GM23338 (cell line): ENCODE measurements at regions not wholly inside any gene's neighbourhood (a gene's known extent, or its start where the extent isn't known, plus 50 kb on each side); places are given as distances from the start of the nearest gene placed in this dataset.

ENCODE experiments used
- ATAC-seq: fragments of 200-7000 bp; cut with Tn5 transposase; 3 replicates; pipeline ENCODE4 v1.9.1; 2020
- DNase-seq: peaks from one replicate; pipeline ENCODE4 v3.0.0-alpha.2; 2015; ENCODE audit warnings: low spot score
- H2AFZ ChIP-seq: fragments of 200-600 bp; sonication (generic); 2 replicates; pipeline ENCODE4 v1.8.0; 2016; ENCODE audit warnings: antibody characterized with exemption, mild to moderate bottlenecking, moderate library complexity
- H3F3A ChIP-seq: fragments of 200-600 bp; sonication (generic); replicated peaks from 2 replicates; pipeline ENCODE4 v1.8.0; 2017; ENCODE audit warnings: antibody characterized with exemption, mixed run types, low read depth
- H3K27ac ChIP-seq: fragments of 200-600 bp; sonication (generic); 2 replicates; pipeline ENCODE4 v1.6.1; 2016; ENCODE audit warnings: low read depth
- H3K27me3 ChIP-seq: fragments of 200-600 bp; sonication (generic); 2 replicates; pipeline ENCODE4 v1.8.0; 2016; ENCODE audit warnings: mild to moderate bottlenecking, mixed run types, moderate library complexity; ENCODE audit not compliant: insufficient read depth
- H3K36me3 ChIP-seq: fragments of 200-600 bp; sonication (generic); 2 replicates; pipeline ENCODE4 v1.8.0; 2016; ENCODE audit warnings: mild to moderate bottlenecking; ENCODE audit not compliant: insufficient read depth
- H3K4me1 ChIP-seq: fragments of 200-600 bp; sonication (generic); 2 replicates; pipeline ENCODE4 v1.8.0; 2016; ENCODE audit warnings: mild to moderate bottlenecking, moderate library complexity; ENCODE audit not compliant: insufficient read depth
- H3K4me2 ChIP-seq: fragments of 200-600 bp; sonication (generic); 2 replicates; pipeline ENCODE4 v1.7.1; 2017; ENCODE audit warnings: mixed run types
- H3K4me3 ChIP-seq: fragments of 200-600 bp; sonication (generic); 2 replicates; pipeline ENCODE4 v1.6.1; 2016; ENCODE audit warnings: mixed run types
- H3K79me2 ChIP-seq: fragments of 200-600 bp; sonication (generic); replicated peaks from 2 replicates; pipeline ENCODE4 v1.8.0; 2017; ENCODE audit warnings: mild to moderate bottlenecking; ENCODE audit not compliant: insufficient read depth
- H3K9me2 ChIP-seq: fragments of 200-600 bp; sonication (generic); 2 replicates; pipeline ENCODE4 v1.8.0; 2017; ENCODE audit not compliant: insufficient read depth
- H4K20me1 ChIP-seq: fragments of 200-600 bp; sonication (generic); replicated peaks from 2 replicates; pipeline ENCODE4 v1.8.0; 2017; ENCODE audit warnings: mild to moderate bottlenecking; ENCODE audit not compliant: insufficient read depth
- H3K27ac Mint-ChIP-seq: 2 replicates; pipeline ENCODE4 v1.8.0; 2020; ENCODE audit warnings: inconsistent platforms, mild to moderate bottlenecking, moderate library complexity, mixed read lengths
- H3K27me3 Mint-ChIP-seq: 3 replicates; pipeline ENCODE4 v1.8.0; 2022; ENCODE audit warnings: low read depth, mild to moderate bottlenecking, moderate library complexity, mixed read lengths, inconsistent platforms; ENCODE audit not compliant: insufficient read depth, poor library complexity
- H3K36me3 Mint-ChIP-seq: 3 replicates; pipeline ENCODE4 v1.8.0; 2021; ENCODE audit warnings: low read depth, mild to moderate bottlenecking, inconsistent platforms, moderate library complexity, mixed read lengths
- H3K4me1 Mint-ChIP-seq: 3 replicates; pipeline ENCODE4 v1.8.0; 2020; ENCODE audit warnings: mild to moderate bottlenecking, inconsistent platforms, mixed read lengths
- H3K4me3 Mint-ChIP-seq: 3 replicates; pipeline ENCODE4 v1.8.0; 2021; ENCODE audit warnings: moderate library complexity, mild to moderate bottlenecking, inconsistent platforms, mixed read lengths
- H3K9me3 Mint-ChIP-seq: 3 replicates; pipeline ENCODE4 v1.8.0; 2020; ENCODE audit warnings: moderate library complexity, mild to moderate bottlenecking, inconsistent platforms, mixed read lengths
- CREB1 ChIP-seq: fragments of 250-450 bp; sonication (Bioruptor Pico); IDR thresholded peaks from 2 replicates; pipeline ENCODE4 v1.5.0; 2020; ENCODE audit warnings: low read depth, mild to moderate bottlenecking, moderate library complexity
- CTCF ChIP-seq, 2 experiments: fragments of 200-600 bp in 1 of 2; sonication (generic) in 1 of 2; conservative IDR thresholded peaks; 2 replicates each; pipeline versions ENCODE4 v1.5.1 to v1.6.1; 2016 to 2017; ENCODE audit warnings: antibody characterized with exemption in 2 of 2, low read depth in 2 of 2, mild to moderate bottlenecking in 2 of 2, moderate library complexity in 1 of 2
- EZH2 ChIP-seq: fragments of 200-600 bp; sonication (generic); IDR thresholded peaks from one replicate; pipeline ENCODE4 v1.8.0; 2017; ENCODE audit warnings: antibody characterized with exemption, mild to moderate bottlenecking, low read depth; ENCODE audit not compliant: unreplicated experiment
- JUNB ChIP-seq: IDR thresholded peaks from one replicate; pipeline ENCODE4 v1.6.1; 2016; ENCODE audit warnings: antibody characterized with exemption; ENCODE audit not compliant: unreplicated experiment
- NANOG ChIP-seq: IDR thresholded peaks from 2 replicates; pipeline ENCODE4 v1.6.1; 2016; ENCODE audit warnings: antibody characterized with exemption, borderline replicate concordance
- POLR2AphosphoS5 ChIP-seq: IDR thresholded peaks from 2 replicates; pipeline ENCODE4 v1.6.1; 2016; ENCODE audit warnings: antibody characterized with exemption, low read depth
- REST ChIP-seq: IDR thresholded peaks from one replicate; pipeline ENCODE4 v1.6.1; 2018; ENCODE audit warnings: antibody characterized with exemption; ENCODE audit not compliant: unreplicated experiment
- STAT1 ChIP-seq: IDR thresholded peaks from one replicate; pipeline ENCODE4 v1.6.1; 2016; ENCODE audit warnings: antibody characterized with exemption; ENCODE audit not compliant: unreplicated experiment
- ZNF114 ChIP-seq: fragments of 250-450 bp; sonication (Bioruptor Pico); IDR thresholded peaks from 2 replicates; pipeline ENCODE4 v1.5.0; 2020; ENCODE audit warnings: mild to moderate bottlenecking, moderate library complexity
- ZNF462 ChIP-seq: fragments of 250-450 bp; sonication (Bioruptor Pico); IDR thresholded peaks from 2 replicates; pipeline ENCODE4 v1.5.0; 2020; ENCODE audit warnings: mild to moderate bottlenecking, moderate library complexity

- no peak for TF ChIP-seq STAT1
- TF ChIP-seq EZH2: no peak
- TF ChIP-seq ZNF462: no peak
- TF ChIP-seq NANOG: no peak
- TF ChIP-seq ZNF114: no peak
- no peak for TF ChIP-seq CREB1 (CRISPR knock-in tag)
- no peak for TF ChIP-seq REST
- no peak for TF ChIP-seq CTCF (conservative IDR thresholded peaks at IDR 0.05; ENCODE audit: low read depth in 2 of 2)
- no peak for TF ChIP-seq POLR2AphosphoS5
- TF ChIP-seq JUNB: no peak
- Mint-ChIP-seq H3K4me3 (no peak overlapping the region), H3K9me3 (no peaks in the 10 kb centered on the region; the same call in 2 of the 3 replicates), H3K36me3 (no peaks in the 10 kb centered on the region), H3K4me1 (peaks cover 12% of the 10 kb centered on the region; the same call in 2 of the 3 replicates), H3K27ac (no peak overlapping the region), H3K27me3 (peaks cover 5% of the 10 kb centered on the region)
- no peaks in the 10 kb centered on the region for H3K36me3 ChIP-seq
- H3K4me2 ChIP-seq: no peak overlapping the region
- no peak for DNase-seq
- H4K20me1 ChIP-seq: no peaks in the 10 kb centered on the region
- H3K79me2 ChIP-seq: no peaks in the 10 kb centered on the region
- no peak overlapping the region for H3K27ac ChIP-seq
- peaks cover 14% of the 10 kb centered on the region for H3K9me2 ChIP-seq
- no peak for ATAC-seq
- no peaks in the 10 kb centered on the region for H3K27me3 ChIP-seq
- no peak overlapping the region for H3K4me3 ChIP-seq
- no peaks in the 10 kb centered on the region for H3F3A ChIP-seq
- H2AFZ ChIP-seq: peak overlapping the region; percentile 47; the same call in 1 of the 2 replicates
- H3K4me1 ChIP-seq: peaks cover 12% of the 10 kb centered on the region; the same call in 1 of the 2 replicates
Measured at GRCh38 chr1:221511797-221512196, 230.1 kb downstream of the DUSP10 start.
